ENCODE measurements at regions not wholly inside any gene's neighbourhood (a gene's known extent, or its start where the extent isn't known, plus 50 kb on each side); places are given as distances from the start of the nearest gene placed in this dataset.

DNA sequence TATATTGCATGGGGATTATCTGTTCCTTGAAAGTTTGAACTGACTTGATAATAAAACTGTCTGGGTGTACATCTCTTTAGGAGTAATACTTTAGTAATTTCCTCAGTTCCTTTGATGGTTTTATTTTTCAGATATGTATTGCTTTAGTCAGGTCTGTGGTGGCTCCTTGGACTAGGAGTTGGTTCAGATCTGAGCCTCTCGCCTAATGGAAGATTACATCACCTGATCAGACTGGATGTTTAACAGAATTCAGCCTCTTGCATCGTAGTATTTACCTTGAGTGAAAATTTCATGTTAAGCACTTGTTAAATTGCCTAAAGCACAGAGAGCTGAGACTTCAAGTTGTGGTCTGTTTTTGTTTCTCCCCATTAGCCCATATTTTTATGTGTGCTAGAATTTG is 267.3 kb downstream of the MAP2K4 start:
- TF ChIP-seq, protein P1, sequence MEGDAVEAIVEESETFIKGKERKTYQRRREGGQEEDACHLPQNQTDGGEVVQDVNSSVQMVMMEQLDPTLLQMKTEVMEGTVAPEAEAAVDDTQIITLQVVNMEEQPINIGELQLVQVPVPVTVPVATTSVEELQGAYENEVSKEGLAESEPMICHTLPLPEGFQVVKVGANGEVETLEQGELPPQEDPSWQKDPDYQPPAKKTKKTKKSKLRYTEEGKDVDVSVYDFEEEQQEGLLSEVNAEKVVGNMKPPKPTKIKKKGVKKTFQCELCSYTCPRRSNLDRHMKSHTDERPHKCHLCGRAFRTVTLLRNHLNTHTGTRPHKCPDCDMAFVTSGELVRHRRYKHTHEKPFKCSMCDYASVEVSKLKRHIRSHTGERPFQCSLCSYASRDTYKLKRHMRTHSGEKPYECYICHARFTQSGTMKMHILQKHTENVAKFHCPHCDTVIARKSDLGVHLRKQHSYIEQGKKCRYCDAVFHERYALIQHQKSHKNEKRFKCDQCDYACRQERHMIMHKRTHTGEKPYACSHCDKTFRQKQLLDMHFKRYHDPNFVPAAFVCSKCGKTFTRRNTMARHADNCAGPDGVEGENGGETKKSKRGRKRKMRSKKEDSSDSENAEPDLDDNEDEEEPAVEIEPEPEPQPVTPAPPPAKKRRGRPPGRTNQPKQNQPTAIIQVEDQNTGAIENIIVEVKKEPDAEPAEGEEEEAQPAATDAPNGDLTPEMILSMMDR (IDR thresholded peaks at IDR 0.05; ENCODE audit: insufficient read depth, low read depth, low read length, missing control alignments) = no peak
- no peak for DNase-seq (ENCODE audit: low read depth)
- no peak overlapping the region for H3K4me3 ChIP-seq (ENCODE audit: low read depth, low read length)

GRCh38 chr17:12290207-12290606 is 269.5 kb downstream of the MAP2K4 start:
- TF ChIP-seq, protein P1 (IDR thresholded peaks at IDR 0.05; ENCODE audit: insufficient read depth, low read depth, low read length, missing control alignments) = no peak
- no peak for DNase-seq (ENCODE audit: low read depth)
- no peak overlapping the region for H3K4me3 ChIP-seq (ENCODE audit: low read depth, low read length)

GRCh38 chr17:12296209-12296625 is 275.5 kb downstream of the MAP2K4 start:
- TF ChIP-seq, protein P1 (IDR thresholded peaks at IDR 0.05; ENCODE audit: insufficient read depth, low read depth, low read length, missing control alignments) = no peak
- DNase-seq (ENCODE audit: low read depth) = peak; percentile 49
- H3K4me3 ChIP-seq (ENCODE audit: low read depth, low read length) = no peak overlapping the region

DNA sequence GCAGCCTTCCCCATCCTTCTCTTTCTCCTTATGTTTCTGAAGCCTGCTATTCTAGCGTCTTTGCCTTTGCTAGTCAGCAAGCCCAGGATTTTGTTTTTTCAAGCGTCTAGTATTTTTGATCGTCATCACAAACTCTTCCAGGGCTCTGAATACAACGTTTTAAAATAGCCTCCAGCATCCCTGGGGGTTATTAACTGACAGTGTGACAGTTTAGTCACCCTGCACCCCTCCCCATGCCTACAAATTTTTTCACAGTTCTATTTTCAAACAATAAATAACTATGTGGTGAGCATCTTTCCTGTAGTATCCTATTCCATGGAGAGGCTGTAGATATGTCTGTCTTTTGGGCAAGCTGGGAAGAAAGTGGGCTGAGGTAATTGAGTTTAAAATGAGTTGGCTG is 280.9 kb downstream of the MAP2K4 start:
- no peak for DNase-seq (ENCODE audit: low read depth)
- no peak overlapping the region for H3K4me3 ChIP-seq (ENCODE audit: low read depth, low read length)
- TF ChIP-seq, protein P1 (IDR thresholded peaks at IDR 0.05; ENCODE audit: insufficient read depth, low read depth, low read length, missing control alignments) = no peak

DNA sequence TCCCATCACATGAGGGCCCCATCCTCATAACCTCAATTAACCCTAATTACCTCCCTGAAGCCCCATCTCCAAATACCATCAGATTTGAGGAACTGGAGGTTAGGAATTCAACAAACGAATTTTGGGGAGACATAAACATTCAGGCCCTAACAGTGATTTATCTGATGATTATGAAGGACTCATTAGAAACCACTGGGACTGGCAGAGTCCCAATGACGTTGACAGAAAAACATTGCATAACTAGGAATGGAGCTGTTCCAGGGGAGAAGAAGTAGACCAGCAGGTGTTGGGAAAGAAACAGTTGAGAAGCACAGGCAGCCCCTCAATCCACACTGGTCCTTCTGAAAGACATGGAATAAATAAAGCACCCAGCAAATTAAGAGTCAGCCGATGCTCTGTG is 282.0 kb downstream of the MAP2K4 start:
- no peak overlapping the region for H3K4me3 ChIP-seq (ENCODE audit: low read depth, low read length)
- TF ChIP-seq, protein P1 (IDR thresholded peaks at IDR 0.05; ENCODE audit: insufficient read depth, low read depth, low read length, missing control alignments) = no peak
- no peak for DNase-seq (ENCODE audit: low read depth)

DNA sequence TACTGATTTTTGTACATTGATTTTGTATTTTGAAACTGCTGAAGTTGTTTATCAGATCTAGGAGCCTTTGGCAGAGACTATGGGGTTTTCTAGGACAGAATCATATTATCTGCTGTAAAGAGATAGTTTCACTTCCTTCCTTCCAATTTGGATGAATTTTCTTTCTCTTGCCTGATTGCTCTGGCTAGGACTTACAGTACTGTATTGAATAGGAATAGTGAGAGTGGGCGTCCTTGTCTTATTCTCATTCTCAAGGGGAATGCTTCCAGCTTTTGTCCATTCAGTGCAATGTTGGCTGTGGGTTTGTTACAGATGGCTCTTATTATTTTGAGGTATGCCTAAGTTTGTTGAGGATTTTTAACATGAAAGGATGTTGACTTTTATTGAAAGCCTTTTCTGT is 290.1 kb downstream of the MAP2K4 start:
- TF ChIP-seq, protein P1 (IDR thresholded peaks at IDR 0.05; ENCODE audit: insufficient read depth, low read depth, low read length, missing control alignments) = no peak
- DNase-seq (ENCODE audit: low read depth) = no peak
- H3K4me3 ChIP-seq (ENCODE audit: low read depth, low read length) = no peak overlapping the region

- H3K4me3 ChIP-seq (ENCODE audit: low read depth, low read length) = no peak overlapping the region
- DNase-seq (ENCODE audit: low read depth) = no peak
- TF ChIP-seq, protein P1 (IDR thresholded peaks at IDR 0.05; ENCODE audit: insufficient read depth, low read depth, low read length, missing control alignments) = no peak
Measured at GRCh38 chr17:12312692-12313091, 292.0 kb downstream of the MAP2K4 start.

All from GM12865 (cell line).